ENCODE measurements at regions not wholly inside any gene's neighbourhood (a gene's known extent, or its start where the extent isn't known, plus 50 kb on each side); places are given as distances from the start of the nearest gene placed in this dataset.

DNA sequence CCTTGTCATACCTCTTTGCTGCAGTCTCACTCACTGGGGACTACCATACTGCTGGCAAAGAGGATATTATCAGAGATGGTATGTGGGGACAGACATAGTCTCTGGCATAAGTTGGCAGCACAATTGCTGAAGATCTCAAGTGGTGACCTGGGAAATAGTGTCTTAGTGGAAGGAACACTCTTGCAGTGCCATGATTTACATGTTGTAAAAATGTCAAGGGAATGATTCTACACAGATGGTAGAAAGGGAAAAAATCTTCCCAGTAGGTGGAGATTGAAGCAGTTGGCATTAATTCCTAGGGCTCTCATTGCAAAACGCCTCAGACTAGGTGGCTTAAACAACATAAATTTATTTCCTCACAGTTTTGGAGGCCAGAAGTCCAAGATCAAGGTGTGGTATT, 662.2 kb downstream of the DHX35 start:
- TF ChIP-seq, protein P1, sequence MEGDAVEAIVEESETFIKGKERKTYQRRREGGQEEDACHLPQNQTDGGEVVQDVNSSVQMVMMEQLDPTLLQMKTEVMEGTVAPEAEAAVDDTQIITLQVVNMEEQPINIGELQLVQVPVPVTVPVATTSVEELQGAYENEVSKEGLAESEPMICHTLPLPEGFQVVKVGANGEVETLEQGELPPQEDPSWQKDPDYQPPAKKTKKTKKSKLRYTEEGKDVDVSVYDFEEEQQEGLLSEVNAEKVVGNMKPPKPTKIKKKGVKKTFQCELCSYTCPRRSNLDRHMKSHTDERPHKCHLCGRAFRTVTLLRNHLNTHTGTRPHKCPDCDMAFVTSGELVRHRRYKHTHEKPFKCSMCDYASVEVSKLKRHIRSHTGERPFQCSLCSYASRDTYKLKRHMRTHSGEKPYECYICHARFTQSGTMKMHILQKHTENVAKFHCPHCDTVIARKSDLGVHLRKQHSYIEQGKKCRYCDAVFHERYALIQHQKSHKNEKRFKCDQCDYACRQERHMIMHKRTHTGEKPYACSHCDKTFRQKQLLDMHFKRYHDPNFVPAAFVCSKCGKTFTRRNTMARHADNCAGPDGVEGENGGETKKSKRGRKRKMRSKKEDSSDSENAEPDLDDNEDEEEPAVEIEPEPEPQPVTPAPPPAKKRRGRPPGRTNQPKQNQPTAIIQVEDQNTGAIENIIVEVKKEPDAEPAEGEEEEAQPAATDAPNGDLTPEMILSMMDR (IDR thresholded peaks at IDR 0.05) = no peak
- TF ChIP-seq POLR2A (IDR thresholded peaks at IDR 0.05) (no peak), EP300 (IDR thresholded peaks at IDR 0.05) (peak in 1 of 4 donors; percentile 13), POLR2AphosphoS5 (IDR thresholded peaks at IDR 0.05) (peak in 2 of 4 donors; percentile 68 to 76)

Measured in sigmoid colon (tissue), 4 donors.